H1 (cell line): ENCODE measurements at regions not wholly inside any gene's neighbourhood (a gene's known extent, or its start where the extent isn't known, plus 50 kb on each side); places are given as distances from the start of the nearest gene placed in this dataset.

ENCODE experiments used
- CTCF ChIA-PET: fragments of 300-600 bp; sonication (Branson Sonifier 250); formaldehyde crosslinking; loops from one replicate; lab custom pipeline; 2021; ENCODE audit not compliant: partially characterized antibody; lab: Charles Lee
- POLR2A ChIA-PET: fragments of 300-600 bp; sonication (Branson Sonifier 250); formaldehyde crosslinking; loops from one replicate; lab custom pipeline; 2021; ENCODE audit warnings: inconsistent platforms; ENCODE audit not compliant: partially characterized antibody; lab: Charles Lee
- DNase-seq, 2 experiments: peaks; one replicate each; pipeline versions ENCODE4 v3.0.0 to v3.0.0-alpha.2; 2010 to 2022; ENCODE audit warnings: low spot score in 2 of 2, low read depth in 1 of 2, mixed read lengths in 1 of 2
- FAIRE-seq: peaks from 2 replicates; lab custom pipeline; 2011; peaks lifted over from hg19 to GRCh38; lab: Jason Lieb, UNC
- H2AFZ ChIP-seq: 2 replicates; pipeline ENCODE4 v1.8.1; 2012; ENCODE audit warnings: low read length, inconsistent platforms
- H2AK5ac ChIP-seq: 2 replicates; pipeline ENCODE4 v1.6.1; 2013; ENCODE audit warnings: low read depth, low read length
- H2BK120ac ChIP-seq: replicated peaks from 2 replicates; pipeline ENCODE3; 2013; ENCODE audit warnings: low read depth, low read length, inconsistent platforms
- H2BK12ac ChIP-seq: 2 replicates; pipeline ENCODE4 v1.6.1; 2013; ENCODE audit warnings: low read depth, low read length
- H2BK15ac ChIP-seq: 2 replicates; pipeline ENCODE4 v1.6.1; 2013; ENCODE audit warnings: low read length
- H2BK20ac ChIP-seq: 2 replicates; pipeline ENCODE4 v1.6.1; 2013; ENCODE audit warnings: low read length
- H2BK5ac ChIP-seq: 2 replicates; pipeline ENCODE4 v1.6.1; 2013; ENCODE audit warnings: low read depth, low read length
- H3K14ac ChIP-seq: 2 replicates; pipeline ENCODE4 v1.6.1; 2013; ENCODE audit warnings: inconsistent platforms; ENCODE audit not compliant: insufficient read length
- H3K18ac ChIP-seq: 2 replicates; pipeline ENCODE4 v1.6.1; 2013; ENCODE audit warnings: low read length; ENCODE audit errors: extremely low read depth
- H3K23ac ChIP-seq: 2 replicates; pipeline ENCODE4 v1.6.1; 2013; ENCODE audit warnings: inconsistent platforms; ENCODE audit not compliant: insufficient read length
- H3K23me2 ChIP-seq: 2 replicates; pipeline ENCODE4 v1.6.1; 2013; ENCODE audit warnings: low read depth, low read length
- H3K27ac ChIP-seq: 2 replicates; pipeline ENCODE4 v1.6.1; 2011; ENCODE audit warnings: low read depth, low read length, inconsistent platforms
- H3K27me3 ChIP-seq, 4 experiments: replicated peaks in 1 of 4; 1 replicate in 1 of 4; 2 replicates in 3 of 4; pipeline versions ENCODE4 v1.6.1 to v1.8.1; 2011 to 2013; ENCODE audit warnings: low read length in 3 of 4, mild to moderate bottlenecking in 3 of 4, inconsistent platforms in 2 of 4, mixed read lengths in 2 of 4, moderate library complexity in 1 of 4; ENCODE audit not compliant: control insufficient read depth in 3 of 4, insufficient read depth in 3 of 4; ENCODE audit errors: extremely low read depth in 1 of 4
- H3K36me3 ChIP-seq, 4 experiments: 2 replicates each; pipeline versions ENCODE4 v1.6.1 to v1.8.1; 2011 to 2013; ENCODE audit warnings: mild to moderate bottlenecking in 4 of 4, low read length in 3 of 4, moderate library complexity in 2 of 4, control low read depth in 1 of 4, inconsistent platforms in 1 of 4; ENCODE audit not compliant: insufficient read depth in 4 of 4, control insufficient read depth in 2 of 4
- H3K4ac ChIP-seq: replicated peaks from 2 replicates; pipeline ENCODE3; 2013; ENCODE audit warnings: low read length, low read depth, mixed read lengths, inconsistent platforms; ENCODE audit not compliant: insufficient read length
- H3K4me1 ChIP-seq, 4 experiments: replicated peaks in 1 of 4; 1 replicate in 1 of 4; 2 replicates in 3 of 4; pipeline versions ENCODE4 v1.6.1 to v1.8.1; 2011 to 2013; ENCODE audit warnings: low read length in 3 of 4, inconsistent platforms in 2 of 4, mixed read lengths in 1 of 4; ENCODE audit not compliant: insufficient read depth in 4 of 4, control insufficient read depth in 3 of 4
- H3K4me2 ChIP-seq, 2 experiments: 2 replicates each; pipeline versions ENCODE4 v1.6.1 to v1.8.1; 2011 to 2013; ENCODE audit warnings: low read depth in 2 of 2, low read length in 2 of 2, control low read depth in 1 of 2, inconsistent platforms in 1 of 2, mild to moderate bottlenecking in 1 of 2; ENCODE audit not compliant: insufficient read depth in 1 of 2
- H3K4me3 ChIP-seq, 4 experiments: fragments of 200-600, 300-600 bp in 1 of 4; sonication (generic), shearing (Covaris generic), sonication (Bioruptor Twin) in 1 of 4; 2 replicates each; pipeline versions ENCODE4 v1.5.1 to v1.8.1; 2011 to 2016; ENCODE audit warnings: low read length in 4 of 4, low read depth in 3 of 4, control low read depth in 2 of 4, inconsistent platforms in 2 of 4, mild to moderate bottlenecking in 2 of 4, mixed read lengths in 1 of 4, moderate library complexity in 1 of 4; ENCODE audit not compliant: insufficient read depth in 2 of 4; ENCODE audit errors: extremely low read depth in 1 of 4
- H3K56ac ChIP-seq: replicated peaks from 2 replicates; pipeline ENCODE3; 2013; ENCODE audit warnings: low read depth, mild to moderate bottlenecking, mixed read lengths, low read length, inconsistent platforms; ENCODE audit not compliant: insufficient read length
- H3K79me1 ChIP-seq: 2 replicates; pipeline ENCODE4 v1.6.1; 2013; ENCODE audit warnings: low read depth, low read length, control low read depth
- H3K79me2 ChIP-seq, 2 experiments: 2 replicates each; pipeline versions ENCODE4 v1.6.1 to v1.8.1; 2012 to 2013; ENCODE audit warnings: low read length in 2 of 2, mild to moderate bottlenecking in 2 of 2, inconsistent platforms in 1 of 2; ENCODE audit not compliant: insufficient read depth in 2 of 2, control insufficient read depth in 1 of 2
- H3K9ac ChIP-seq, 4 experiments: replicated peaks in 1 of 4; 1 replicate in 1 of 4; 2 replicates in 3 of 4; pipeline versions ENCODE4 v1.6.1 to v1.8.1; 2011 to 2013; ENCODE audit warnings: low read depth in 3 of 4, low read length in 3 of 4, control low read depth in 2 of 4, mild to moderate bottlenecking in 2 of 4, moderate library complexity in 2 of 4, inconsistent platforms in 1 of 4; ENCODE audit errors: extremely low read depth in 1 of 4
- H3K9me3 ChIP-seq, 2 experiments: 2 replicates each; pipeline versions ENCODE4 v1.6.1 to v1.8.1; 2012 to 2013; ENCODE audit warnings: mild to moderate bottlenecking in 2 of 2, moderate library complexity in 2 of 2, control low read depth in 1 of 2, inconsistent platforms in 1 of 2, low read depth in 1 of 2, low read length in 1 of 2, mixed read lengths in 1 of 2; ENCODE audit not compliant: insufficient read depth in 2 of 2
- H4K20me1 ChIP-seq, 2 experiments: replicated peaks in 1 of 2; 2 replicates each; pipeline versions ENCODE3 to v1.8.1; 2011 to 2013; ENCODE audit warnings: inconsistent platforms in 2 of 2, low read length in 2 of 2, mild to moderate bottlenecking in 1 of 2; ENCODE audit not compliant: insufficient read depth in 2 of 2, control insufficient read depth in 1 of 2
- H4K5ac ChIP-seq: 2 replicates; pipeline ENCODE4 v1.6.1; 2013; ENCODE audit warnings: low read length, low read depth, mixed read lengths, inconsistent platforms; ENCODE audit not compliant: insufficient read length
- H4K8ac ChIP-seq: 2 replicates; pipeline ENCODE4 v1.8.0; 2013; ENCODE audit warnings: mild to moderate bottlenecking, moderate library complexity, low read length, inconsistent platforms; ENCODE audit not compliant: insufficient read depth; ENCODE audit errors: extremely low read depth
- H4K91ac ChIP-seq: replicated peaks from 2 replicates; pipeline ENCODE3; 2013; ENCODE audit warnings: low read length, mixed read lengths, inconsistent platforms; ENCODE audit not compliant: insufficient read length
- CHD1 ChIP-seq: IDR thresholded peaks from 2 replicates; pipeline ENCODE4 v1.6.1; 2012; ENCODE audit warnings: low read depth, low read length, improper control_type of control experiment
- CTBP2 ChIP-seq: IDR thresholded peaks from 2 replicates; pipeline ENCODE4 v1.7.0; 2011; ENCODE audit warnings: borderline replicate concordance, mild to moderate bottlenecking, moderate library complexity, mixed read lengths, low read length; ENCODE audit not compliant: insufficient read depth, insufficient read length
- EP300 ChIP-seq, 2 experiments: IDR thresholded peaks; 1 replicate in 1 of 2; 2 replicates in 1 of 2; pipeline ENCODE4 v1.6.1; 2011 to 2012; ENCODE audit warnings: low read depth in 2 of 2, low read length in 2 of 2, mild to moderate bottlenecking in 2 of 2, borderline replicate concordance in 1 of 2, inconsistent platforms in 1 of 2, moderate library complexity in 1 of 2
- GTF2F1 ChIP-seq: IDR thresholded peaks from 2 replicates; pipeline ENCODE4 v1.6.1; 2012; ENCODE audit warnings: low read depth, low read length, improper control_type of control experiment, borderline replicate concordance
- HDAC6 ChIP-seq: IDR thresholded peaks from one replicate; pipeline ENCODE4 v1.7.1; 2012; ENCODE audit warnings: low read depth, mild to moderate bottlenecking, inconsistent platforms, low read length, moderate library complexity
- KDM4A ChIP-seq: IDR thresholded peaks from one replicate; pipeline ENCODE4 v1.7.1; 2012; ENCODE audit warnings: low read depth, mild to moderate bottlenecking, moderate library complexity, low read length, inconsistent platforms; ENCODE audit not compliant: severe bottlenecking
- KDM5A ChIP-seq: fragments of 200-600 bp; IDR thresholded peaks from 2 replicates; pipeline ENCODE4 v1.7.1; 2012; ENCODE audit warnings: mild to moderate bottlenecking, low read length, inconsistent platforms, mixed read lengths
- MAX ChIP-seq: IDR thresholded peaks from 2 replicates; pipeline ENCODE4 v1.6.1; 2012; ENCODE audit warnings: inconsistent platforms
- RAD21 ChIP-seq, 2 experiments: IDR thresholded peaks in 1 of 2; conservative IDR thresholded peaks in 1 of 2; 2 replicates each; pipeline ENCODE4 v1.6.1; 2011; ENCODE audit warnings: low read depth in 2 of 2, low read length in 2 of 2, improper control_type of control experiment in 1 of 2, inconsistent platforms in 1 of 2, mild to moderate bottlenecking in 1 of 2, moderate library complexity in 1 of 2
- RXRA ChIP-seq: IDR thresholded peaks from 2 replicates; pipeline ENCODE4 v1.6.1; 2011; ENCODE audit warnings: low read depth, mild to moderate bottlenecking, low read length, moderate library complexity; ENCODE audit not compliant: insufficient read depth
- SIN3A ChIP-seq, 2 experiments: IDR thresholded peaks in 1 of 2; conservative IDR thresholded peaks in 1 of 2; 2 replicates each; pipeline ENCODE4 v1.6.1; 2011 to 2012; ENCODE audit warnings: low read length in 2 of 2, improper control_type of control experiment in 1 of 2, low read depth in 1 of 2, mild to moderate bottlenecking in 1 of 2
- SP4 ChIP-seq: IDR thresholded peaks from 2 replicates; pipeline ENCODE4 v1.6.1; 2012; ENCODE audit warnings: low read length, inconsistent platforms
- TAF1 ChIP-seq: IDR thresholded peaks from 2 replicates; pipeline ENCODE4 v1.6.1; 2011; ENCODE audit warnings: mild to moderate bottlenecking, low read depth, low read length
- WGBS, 2 experiments: shearing (Covaris generic) in 1 of 2; methylation state at CpG; one replicate each; pipeline versions ENCODE4 v1.1.6 to v1.1.7; 2013 to 2015; ENCODE audit warnings: low lambda C conversion rate in 2 of 2, mixed read lengths in 2 of 2, inconsistent platforms in 1 of 2, low coverage in 1 of 2, missing lambda C conversion rate in 1 of 2; ENCODE audit not compliant: insufficient replicate concordance in 2 of 2, insufficient coverage in 1 of 2, insufficient read length in 1 of 2; ENCODE audit errors: extremely low coverage in 1 of 2, missing lambda C conversion rate in 1 of 2; 5-methylcytosine and 5-hydroxymethylcytosine counted together

GRCh38 chrX:13911586-13911985, 94.7 kb upstream of the GPM6B start:
- Histone ChIP-seq H4K91ac (no peak overlapping the region), H4K20me1 (no peaks in the 10 kb centered on the region), H2BK12ac (no peak overlapping the region), H2BK15ac (no peak overlapping the region), H3K4me3 (no peak overlapping the region), H3K9me3 (no peaks in the 10 kb centered on the region), H2BK5ac (no peak overlapping the region), H3K9ac (no peak overlapping the region), H2BK20ac (no peak overlapping the region), H2AFZ (no peak overlapping the region), H3K23me2 (no peaks in the 10 kb centered on the region), H3K4ac (no peak overlapping the region), H3K27ac (no peak overlapping the region), H3K23ac (no peak overlapping the region), H3K18ac (no peak overlapping the region), H3K36me3 (peaks cover 0 to 2% (median 0%) of the 10 kb centered on the region in 4 experiments; a peak in 1 of 8 replicates), H4K8ac (no peak overlapping the region), H2BK120ac (no peak overlapping the region), H3K79me1 (no peaks in the 10 kb centered on the region), H3K4me1 (peaks cover 0 to 2% (median 0%) of the 10 kb centered on the region in 4 experiments; a peak in 1 of 7 replicates), H3K14ac (no peak overlapping the region), H3K56ac (no peak overlapping the region), H3K79me2 (peaks cover 0 to 83% of the 10 kb centered on the region in 2 experiments; a peak in 2 of 4 replicates), H3K27me3 (no peaks in the 10 kb centered on the region), H3K4me2 (no peak overlapping the region), H2AK5ac (no peak overlapping the region), H4K5ac (no peak overlapping the region)
- FAIRE-seq = no peak
- DNase-seq = no peak
- ChIA-PET CTCF (interaction anchor here (1.2 kb wide), 1 partner anchor 9 kb away, joined by 3 read pairs; no protein-coding TSS in a partner anchor), POLR2A (no interaction called here)
- WGBS, 2 experiments = 82% methylated on average over 1 of the region's 1 CpG; no CpG with 5 or more reads in 1 of the 2 experiments
- TF ChIP-seq SIN3A (conservative IDR thresholded peaks at IDR 0.05 in 1 of 2, IDR thresholded peaks at IDR 0.05 in 1 of 2; ENCODE audit: low read depth in 1 of 2, low read length in 2 of 2) = no peak
- TF ChIP-seq CTBP2 = no peak
- TF ChIP-seq HDAC6 = no peak
- no peak for TF ChIP-seq MAX
- no peak for TF ChIP-seq KDM4A
- TF ChIP-seq RAD21 (IDR thresholded peaks at IDR 0.05 in 1 of 2, conservative IDR thresholded peaks at IDR 0.05 in 1 of 2; ENCODE audit: low read depth in 2 of 2, low read length in 2 of 2) = no peak
- TF ChIP-seq CHD1 = no peak
- no peak for TF ChIP-seq TAF1
- TF ChIP-seq KDM5A = no peak
- TF ChIP-seq GTF2F1 = no peak
- no peak for TF ChIP-seq EP300 (IDR thresholded peaks at IDR 0.05; ENCODE audit: borderline replicate concordance in 1 of 2, low read depth in 2 of 2, low read length in 2 of 2)
- TF ChIP-seq SP4 = no peak
- no peak for TF ChIP-seq RXRA
